ENCODE measurements at regions not wholly inside any gene's neighbourhood (a gene's known extent, or its start where the extent isn't known, plus 50 kb on each side); places are given as distances from the start of the nearest gene placed in this dataset.

DNA sequence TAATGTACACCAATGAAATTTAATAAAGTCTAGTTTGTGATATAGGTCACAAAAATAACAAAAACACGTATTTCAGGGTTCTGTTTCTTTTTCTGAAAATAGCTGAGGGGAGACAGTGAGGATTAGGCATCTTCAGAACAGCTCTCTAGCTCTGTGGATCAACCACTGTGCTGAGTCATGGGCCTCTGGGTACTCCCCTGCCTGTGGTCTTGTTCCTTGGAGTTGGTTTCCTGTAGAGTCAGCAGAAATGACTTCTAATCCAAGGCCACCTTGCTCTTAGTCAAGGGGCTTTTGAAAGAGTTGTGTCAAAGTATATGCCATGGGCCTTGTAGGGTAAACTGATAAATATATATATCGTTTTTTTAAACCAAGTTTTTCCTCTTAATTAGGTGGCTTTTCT, 141.8 kb upstream of the ZRANB2 start:
- TF ChIP-seq CTCF (IDR thresholded peaks at IDR 0.05; ENCODE audit: low read depth, low read length, poor library complexity, severe bottlenecking), result no peak
- TF ChIP-seq EZH2phosphoT487 (IDR thresholded peaks at IDR 0.05; ENCODE audit: borderline replicate concordance, low read length), result no peak
- H3K27me3 ChIP-seq (ENCODE audit: control insufficient read depth, low read length), result no peaks in the 10 kb centered on the region
- no peaks in the 10 kb centered on the region for H3F3A ChIP-seq (ENCODE audit: control insufficient read depth, insufficient read depth)
- H3K9me2 ChIP-seq (replicated peaks; ENCODE audit: control insufficient read depth, low read length), result no peaks in the 10 kb centered on the region
- no peak overlapping the region for H3K4me2 ChIP-seq (ENCODE audit: low read length)
- H3K27ac ChIP-seq (ENCODE audit: low read depth, low read length), result no peak overlapping the region
- H4K20me1 ChIP-seq (ENCODE audit: control insufficient read depth, insufficient read depth, low read depth, low read length), result no peaks in the 10 kb centered on the region
- no peaks in the 10 kb centered on the region for H3K9me3 ChIP-seq (ENCODE audit: control insufficient read depth, insufficient read depth, low read length)
- H3K4me1 ChIP-seq (ENCODE audit: control insufficient read depth, low read length), result no peaks in the 10 kb centered on the region
- no peak overlapping the region for H3K4me3 ChIP-seq (ENCODE audit: low read length)
- no peaks in the 10 kb centered on the region for H3K36me3 ChIP-seq (ENCODE audit: control insufficient read depth, low read length)
- H3K79me2 ChIP-seq (ENCODE audit: control insufficient read depth, low read length), result no peaks in the 10 kb centered on the region

GRCh38 chr1:71210718-71211117, 129.9 kb upstream of the ZRANB2 start:
- no peaks in the 10 kb centered on the region for H3K27me3 ChIP-seq (ENCODE audit: control insufficient read depth, low read length)
- H3K9me3 ChIP-seq (ENCODE audit: control insufficient read depth, insufficient read depth, low read length), result no peaks in the 10 kb centered on the region
- H3K4me3 ChIP-seq (ENCODE audit: low read length), result no peak overlapping the region
- no peak overlapping the region for H3K4me2 ChIP-seq (ENCODE audit: low read length)
- H4K20me1 ChIP-seq (ENCODE audit: control insufficient read depth, insufficient read depth, low read depth, low read length), result no peaks in the 10 kb centered on the region
- H3K27ac ChIP-seq (ENCODE audit: low read depth, low read length), result no peak overlapping the region
- no peak for TF ChIP-seq EZH2phosphoT487 (IDR thresholded peaks at IDR 0.05; ENCODE audit: borderline replicate concordance, low read length)
- TF ChIP-seq CTCF (IDR thresholded peaks at IDR 0.05; ENCODE audit: low read depth, low read length, poor library complexity, severe bottlenecking), result no peak
- H3K4me1 ChIP-seq (ENCODE audit: control insufficient read depth, low read length), result no peaks in the 10 kb centered on the region
- no peaks in the 10 kb centered on the region for H3K79me2 ChIP-seq (ENCODE audit: control insufficient read depth, low read length)
- no peaks in the 10 kb centered on the region for H3F3A ChIP-seq (ENCODE audit: control insufficient read depth, insufficient read depth)
- no peaks in the 10 kb centered on the region for H3K9me2 ChIP-seq (replicated peaks; ENCODE audit: control insufficient read depth, low read length)
- no peaks in the 10 kb centered on the region for H3K36me3 ChIP-seq (ENCODE audit: control insufficient read depth, low read length)

GRCh38 chr1:71203241-71203640, 122.4 kb upstream of the ZRANB2 start:
- Histone ChIP-seq H4K20me1 (ENCODE audit: control insufficient read depth, insufficient read depth, low read depth, low read length) (no peaks in the 10 kb centered on the region), H3K79me2 (ENCODE audit: control insufficient read depth, low read length) (no peaks in the 10 kb centered on the region), H3K9me2 (replicated peaks; ENCODE audit: control insufficient read depth, low read length) (no peaks in the 10 kb centered on the region), H3K27me3 (ENCODE audit: control insufficient read depth, low read length) (no peaks in the 10 kb centered on the region), H3F3A (ENCODE audit: control insufficient read depth, insufficient read depth) (no peaks in the 10 kb centered on the region), H3K9me3 (ENCODE audit: control insufficient read depth, insufficient read depth, low read length) (no peaks in the 10 kb centered on the region), H3K27ac (ENCODE audit: low read depth, low read length) (no peak overlapping the region), H3K4me1 (ENCODE audit: control insufficient read depth, low read length) (no peaks in the 10 kb centered on the region), H3K4me3 (ENCODE audit: low read length) (no peak overlapping the region), H3K36me3 (ENCODE audit: control insufficient read depth, low read length) (no peaks in the 10 kb centered on the region), H3K4me2 (ENCODE audit: low read length) (no peak overlapping the region)
- TF ChIP-seq EZH2phosphoT487 (IDR thresholded peaks at IDR 0.05; ENCODE audit: borderline replicate concordance, low read length) (no peak), CTCF (IDR thresholded peaks at IDR 0.05; ENCODE audit: low read depth, low read length, poor library complexity, severe bottlenecking) (no peak)

GRCh38 chr1:71200503-71200902, 119.7 kb upstream of the ZRANB2 start:
- H3K4me3 ChIP-seq (ENCODE audit: low read length), result no peak overlapping the region
- no peaks in the 10 kb centered on the region for H3K9me3 ChIP-seq (ENCODE audit: control insufficient read depth, insufficient read depth, low read length)
- H3K27ac ChIP-seq (ENCODE audit: low read depth, low read length), result no peak overlapping the region
- H3K27me3 ChIP-seq (ENCODE audit: control insufficient read depth, low read length), result no peaks in the 10 kb centered on the region
- H3K4me1 ChIP-seq (ENCODE audit: control insufficient read depth, low read length), result no peaks in the 10 kb centered on the region
- no peaks in the 10 kb centered on the region for H3K9me2 ChIP-seq (replicated peaks; ENCODE audit: control insufficient read depth, low read length)
- no peaks in the 10 kb centered on the region for H3F3A ChIP-seq (ENCODE audit: control insufficient read depth, insufficient read depth)
- no peak for TF ChIP-seq EZH2phosphoT487 (IDR thresholded peaks at IDR 0.05; ENCODE audit: borderline replicate concordance, low read length)
- no peak for TF ChIP-seq CTCF (IDR thresholded peaks at IDR 0.05; ENCODE audit: low read depth, low read length, poor library complexity, severe bottlenecking)
- no peaks in the 10 kb centered on the region for H3K79me2 ChIP-seq (ENCODE audit: control insufficient read depth, low read length)
- H3K4me2 ChIP-seq (ENCODE audit: low read length), result no peak overlapping the region
- no peaks in the 10 kb centered on the region for H3K36me3 ChIP-seq (ENCODE audit: control insufficient read depth, low read length)
- H4K20me1 ChIP-seq (ENCODE audit: control insufficient read depth, insufficient read depth, low read depth, low read length), result no peaks in the 10 kb centered on the region
